Adrenal gland (tissue), 5 donors: ENCODE measurements at regions not wholly inside any gene's neighbourhood (a gene's known extent, or its start where the extent isn't known, plus 50 kb on each side); places are given as distances from the start of the nearest gene placed in this dataset.

Experiments
- POLR2A ChIP-seq, 2 donors: fragments of 450-650 bp; IDR thresholded peaks; one replicate each; pipeline ENCODE4 v1.6.1; 2017; ENCODE audit warnings: antibody characterized with exemption in 2 of 2, mild to moderate bottlenecking in 2 of 2, moderate library complexity in 1 of 2
- TF ChIP-seq, protein P1 (sequence below), 6 experiments: fragments of 450-650 bp in 4 of 6; fragments of 200-600 bp in 2 of 6; sonication (generic) in 1 of 6; IDR thresholded peaks; 1 replicate in 5 of 6; 2 replicates in 1 of 6; pipeline versions ENCODE4 v1.5.1 to v1.8.0; 2016 to 2021; ENCODE audit warnings: antibody characterized with exemption in 6 of 6, mild to moderate bottlenecking in 2 of 6, moderate library complexity in 1 of 6
- donor health status: DM: no; HTN: no; CAD: no.

GRCh38 chr13:89786531-89786930 lies 1561.0 kb upstream of the MIR17HG start:
- no peak for TF ChIP-seq POLR2A (IDR thresholded peaks at IDR 0.05)
- TF ChIP-seq, protein P1, sequence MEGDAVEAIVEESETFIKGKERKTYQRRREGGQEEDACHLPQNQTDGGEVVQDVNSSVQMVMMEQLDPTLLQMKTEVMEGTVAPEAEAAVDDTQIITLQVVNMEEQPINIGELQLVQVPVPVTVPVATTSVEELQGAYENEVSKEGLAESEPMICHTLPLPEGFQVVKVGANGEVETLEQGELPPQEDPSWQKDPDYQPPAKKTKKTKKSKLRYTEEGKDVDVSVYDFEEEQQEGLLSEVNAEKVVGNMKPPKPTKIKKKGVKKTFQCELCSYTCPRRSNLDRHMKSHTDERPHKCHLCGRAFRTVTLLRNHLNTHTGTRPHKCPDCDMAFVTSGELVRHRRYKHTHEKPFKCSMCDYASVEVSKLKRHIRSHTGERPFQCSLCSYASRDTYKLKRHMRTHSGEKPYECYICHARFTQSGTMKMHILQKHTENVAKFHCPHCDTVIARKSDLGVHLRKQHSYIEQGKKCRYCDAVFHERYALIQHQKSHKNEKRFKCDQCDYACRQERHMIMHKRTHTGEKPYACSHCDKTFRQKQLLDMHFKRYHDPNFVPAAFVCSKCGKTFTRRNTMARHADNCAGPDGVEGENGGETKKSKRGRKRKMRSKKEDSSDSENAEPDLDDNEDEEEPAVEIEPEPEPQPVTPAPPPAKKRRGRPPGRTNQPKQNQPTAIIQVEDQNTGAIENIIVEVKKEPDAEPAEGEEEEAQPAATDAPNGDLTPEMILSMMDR (IDR thresholded peaks at IDR 0.05), result no peak
